Left renal cortex interstitium (tissue), 4 donors: ENCODE measurements at regions not wholly inside any gene's neighbourhood (a gene's known extent, or its start where the extent isn't known, plus 50 kb on each side); places are given as distances from the start of the nearest gene placed in this dataset.
"Not testable (repeated sequence)": the region's sequence is repeated elsewhere in the genome, so short reads cannot be mapped to it uniquely, and the experiment has no call there.

Experiments used
- DNase-seq, 4 donors: peaks; one replicate each; pipeline ENCODE4 v3.0.0-alpha.2; 2013; ENCODE audit warnings: low read depth in 4 of 4, low spot score in 2 of 4, missing footprints in 1 of 4

DNA sequence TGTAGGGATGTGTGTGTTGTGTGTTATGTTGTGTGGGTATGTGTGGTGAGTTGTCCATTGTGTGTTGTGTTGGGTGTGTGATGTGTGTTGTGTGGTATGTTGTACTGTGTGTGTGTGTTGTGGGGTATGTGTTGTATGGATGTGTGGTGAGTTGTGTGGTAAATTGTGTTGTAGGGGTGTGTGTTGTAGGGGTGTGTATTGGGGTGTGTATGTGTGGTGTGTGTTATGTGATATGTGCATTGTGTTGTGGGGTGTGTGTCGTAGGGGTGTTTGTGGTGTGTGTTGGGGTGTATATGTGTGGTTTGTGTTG is 97.8 kb upstream of the PODXL start:
- DNase-seq, result no peak

DNA sequence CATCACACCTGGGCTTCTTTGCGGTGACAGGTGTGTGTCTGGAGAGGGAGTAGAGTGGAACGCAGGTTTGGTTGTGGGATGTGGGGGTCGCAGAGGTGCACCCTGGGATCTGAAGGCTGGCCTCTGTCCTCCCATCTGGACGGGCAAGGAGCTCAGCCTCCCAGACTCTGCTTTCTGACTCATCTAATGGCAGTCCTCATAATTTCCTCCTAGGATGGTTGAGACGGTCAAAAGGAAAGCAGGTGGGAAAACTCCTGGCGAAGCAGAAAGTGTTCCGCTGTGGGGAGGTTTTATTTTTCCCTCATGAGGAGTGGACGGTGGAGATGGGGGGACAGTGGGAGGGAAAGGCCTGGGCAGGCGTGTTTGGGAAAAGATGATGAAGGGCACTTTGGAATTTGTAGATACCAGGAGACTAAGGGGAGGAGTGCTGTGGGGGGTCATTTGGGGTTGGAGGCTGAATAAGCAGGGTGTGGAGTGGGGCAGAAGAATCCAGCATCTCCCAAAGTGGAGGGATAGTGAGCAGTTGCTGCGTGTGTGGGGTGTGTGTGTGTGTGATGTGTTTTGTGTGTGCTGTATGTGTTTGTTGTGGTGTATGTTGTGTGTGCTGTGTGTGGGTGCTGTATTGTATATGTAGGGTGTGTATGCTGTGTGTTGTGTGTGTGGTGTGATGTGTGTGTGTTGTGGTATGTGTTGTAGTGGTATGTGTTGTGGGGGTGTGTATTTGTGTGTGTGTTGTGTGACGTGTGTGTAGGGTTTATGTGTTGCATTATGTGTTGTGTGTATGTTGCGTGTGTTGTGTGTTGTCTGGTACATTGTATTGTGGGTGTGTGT is 97.2 kb upstream of the PODXL start:
- no peak for DNase-seq

DNA sequence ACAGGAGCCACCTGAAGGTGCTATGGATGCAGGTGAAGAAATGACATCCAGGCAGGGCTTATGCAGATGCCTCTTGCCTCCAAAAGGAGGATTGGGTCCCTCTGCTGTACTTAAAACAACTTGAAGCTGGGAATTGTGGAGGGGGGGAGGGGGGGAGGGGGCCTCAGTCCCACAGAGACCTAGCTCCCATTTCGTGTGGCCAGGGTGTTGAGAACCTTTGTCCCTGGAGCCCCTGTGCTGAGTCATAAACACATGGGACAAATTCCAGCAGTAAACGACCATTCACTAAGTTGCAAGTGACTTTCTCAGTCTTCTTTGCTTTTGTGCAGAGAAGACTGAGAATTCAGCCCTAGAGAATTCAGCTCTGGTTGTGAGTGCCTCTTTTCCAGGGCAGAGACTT is 96.5 kb upstream of the PODXL start:
- no peak for DNase-seq

DNA sequence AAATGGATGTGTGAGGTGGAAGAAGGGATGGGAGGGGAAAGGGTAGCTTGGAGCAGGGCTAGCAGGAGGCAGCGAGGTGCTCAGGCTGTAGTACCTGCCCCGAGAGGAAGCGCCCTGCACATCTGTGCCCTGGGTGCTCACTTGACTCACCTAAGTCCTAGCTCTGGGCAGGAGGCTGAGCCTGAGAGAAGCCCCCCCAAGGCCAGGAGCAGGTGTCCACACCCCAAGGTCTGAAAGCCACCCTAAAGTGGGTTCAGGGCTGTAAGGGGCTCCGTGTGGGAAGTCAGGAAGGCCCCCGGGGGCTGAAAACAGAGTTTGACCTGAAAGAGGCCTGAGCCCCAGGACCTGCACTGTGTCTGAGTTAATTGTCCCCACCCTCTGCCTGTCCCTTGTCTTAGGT is 95.8 kb upstream of the PODXL start:
- DNase-seq, result no peak

DNA sequence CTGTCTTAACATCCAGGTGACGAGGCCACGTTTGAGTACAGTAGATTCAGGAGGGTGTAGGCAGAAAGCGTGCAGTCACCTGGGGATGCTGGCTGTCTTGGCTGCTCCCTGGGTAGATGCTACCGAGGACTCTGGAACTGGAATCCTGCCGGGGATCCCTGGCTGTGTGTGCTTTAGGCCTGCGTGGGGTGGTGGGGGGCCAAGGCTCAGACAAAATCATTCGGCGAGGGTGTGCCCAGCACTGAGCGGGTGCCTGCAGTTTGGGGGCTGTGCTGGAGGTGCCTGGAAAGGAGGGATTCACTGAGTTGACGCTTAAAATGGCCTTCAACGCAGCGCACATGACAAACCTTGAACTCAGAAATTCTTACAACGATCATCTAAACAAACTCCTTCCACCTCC is 93.5 kb upstream of the PODXL start:
- DNase-seq, result no peak

DNA sequence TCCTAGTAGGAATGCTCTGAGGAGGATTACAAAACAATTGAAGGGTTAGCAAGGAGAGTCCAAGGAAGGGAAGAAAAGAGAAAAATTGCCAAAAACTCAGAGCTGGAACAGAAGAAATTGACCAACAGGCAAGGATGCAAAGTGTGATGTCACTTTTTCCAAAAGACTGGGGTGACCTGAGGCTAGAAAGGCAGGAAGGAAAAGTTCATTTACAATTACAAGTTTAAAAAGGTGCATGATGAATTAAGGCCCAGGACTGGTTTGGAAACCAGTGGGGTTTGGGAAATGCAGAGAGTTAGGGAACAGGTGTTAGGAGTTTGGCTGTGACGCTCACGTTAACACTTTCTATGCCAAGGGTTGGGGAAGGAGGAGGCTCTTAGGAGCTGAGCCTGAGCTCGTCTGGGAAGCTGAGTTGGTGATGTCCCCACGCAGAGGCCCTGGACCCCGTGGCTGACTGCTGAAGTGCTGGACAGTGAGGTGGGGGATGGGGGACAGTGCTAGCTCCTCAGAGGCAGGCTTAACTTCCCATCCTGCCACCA is 92.6 kb upstream of the PODXL start:
- no peak for DNase-seq

DNA sequence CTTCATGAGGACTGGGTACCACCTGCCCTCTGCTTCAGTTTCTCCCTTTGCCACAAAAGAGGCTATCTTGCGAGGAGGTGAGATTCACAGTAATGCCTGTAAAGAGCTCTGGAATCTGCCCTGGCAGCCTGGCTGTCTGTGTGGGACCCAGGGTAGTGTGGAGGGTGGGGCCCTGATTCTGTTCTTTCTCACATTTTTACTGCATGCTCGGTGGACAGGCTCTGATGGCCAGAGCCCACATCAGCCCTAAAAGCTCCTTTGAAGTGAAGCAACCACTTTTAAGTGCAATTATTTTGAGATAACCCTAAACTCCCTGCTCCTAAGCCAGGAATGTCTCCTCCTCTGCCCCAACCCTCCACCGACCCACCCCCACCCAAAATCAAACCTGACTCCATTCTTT is 92.1 kb upstream of the PODXL start:
- DNase-seq, result no peak

DNA sequence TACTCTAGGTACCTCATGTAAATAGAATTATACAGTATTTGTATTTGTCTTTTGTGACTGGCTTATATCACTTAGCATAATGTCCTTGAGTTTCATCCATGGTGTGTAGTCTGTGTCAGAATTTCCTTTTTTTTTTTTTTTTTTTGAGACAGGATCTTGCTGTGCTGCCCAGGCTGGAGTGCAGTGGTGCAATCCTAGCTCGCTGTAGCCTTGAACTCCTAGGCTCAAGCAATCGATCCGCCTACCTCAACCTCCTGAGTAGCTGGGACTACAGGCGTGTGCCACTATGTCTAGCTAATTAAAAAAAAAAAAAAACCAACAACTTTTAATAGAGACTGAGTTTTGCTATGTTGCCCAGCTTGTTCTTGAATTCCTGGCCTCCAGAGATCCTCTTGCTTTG is 89.8 kb upstream of the PODXL start:
- DNase-seq, result no peak

DNA sequence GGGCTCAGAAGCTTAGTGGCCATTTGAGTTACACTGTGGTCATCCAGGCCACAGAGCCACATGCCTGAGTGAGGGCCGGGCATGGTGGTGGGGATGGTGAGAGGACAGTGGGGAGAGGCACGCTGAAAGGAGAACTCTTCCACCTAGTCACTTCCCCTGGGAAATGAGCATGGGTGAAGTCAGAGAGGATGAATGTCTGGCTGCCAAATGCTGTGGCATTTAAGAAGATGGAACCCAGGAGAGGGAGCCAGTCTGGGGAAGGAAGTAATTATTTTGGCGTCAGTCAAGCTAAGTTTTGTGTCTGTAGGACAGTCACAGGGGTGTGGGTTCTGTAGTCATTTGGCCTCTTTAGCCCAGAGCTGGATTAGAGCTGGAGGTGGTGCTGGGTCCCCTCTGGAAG is 86.0 kb upstream of the PODXL start:
- no peak for DNase-seq

DNA sequence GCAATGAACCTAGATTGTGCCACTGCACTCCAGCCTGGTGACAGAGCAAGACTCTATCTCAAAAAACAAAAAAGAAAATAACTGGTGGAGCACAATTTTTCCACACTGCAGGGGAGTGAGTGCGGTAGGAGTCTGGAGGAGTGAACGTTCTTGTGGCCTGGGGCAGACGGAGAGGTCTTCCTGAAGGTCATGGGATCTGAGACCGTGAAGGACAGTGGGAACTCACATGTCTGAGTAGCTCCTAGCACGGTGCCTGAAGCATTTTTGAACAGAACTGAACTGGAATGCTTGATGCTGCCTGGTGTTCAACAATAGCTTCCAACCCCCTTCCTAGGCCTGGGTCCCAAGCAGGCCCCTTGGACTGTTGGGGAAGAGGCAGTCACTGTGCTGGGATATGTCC is 84.3 kb upstream of the PODXL start:
- no peak for DNase-seq

DNA sequence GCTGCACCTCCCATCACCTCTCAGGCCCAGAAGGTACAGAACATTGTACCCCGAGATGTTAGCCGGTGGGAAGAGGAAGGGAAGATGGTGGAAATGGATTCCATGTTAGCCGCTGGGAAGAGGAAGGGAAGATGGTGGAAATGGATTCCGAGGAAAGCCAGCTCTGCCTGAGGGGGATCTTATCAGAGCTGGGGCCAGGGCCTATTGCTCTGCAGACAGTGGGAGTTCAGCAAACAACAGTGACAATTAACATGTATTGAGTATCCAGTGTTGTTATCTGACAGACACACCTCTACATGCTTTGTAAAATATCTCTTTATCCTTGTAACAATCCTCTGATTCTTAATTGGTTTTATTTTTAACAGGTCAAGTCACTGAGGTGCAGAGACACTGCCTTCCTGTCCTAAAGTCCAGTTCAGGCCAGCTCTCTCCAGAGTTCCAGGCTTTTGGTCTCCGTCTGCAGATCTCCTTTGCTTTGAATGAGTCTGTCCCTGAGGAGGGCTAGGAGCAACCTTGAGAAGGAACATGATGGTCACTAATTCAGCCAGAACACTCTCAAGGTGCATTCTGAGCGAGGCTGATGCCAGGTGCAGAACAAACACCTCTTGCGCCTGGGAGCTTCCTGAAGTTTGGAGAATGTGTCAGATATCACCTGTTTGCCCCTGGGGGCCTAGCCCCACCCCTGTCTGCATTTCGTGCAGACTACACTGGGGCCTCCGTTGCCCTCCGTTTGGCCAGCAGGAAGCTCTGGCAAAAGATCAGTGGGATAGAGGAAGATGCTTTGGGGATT is 82.4 kb upstream of the PODXL start:
- no peak for DNase-seq

DNA sequence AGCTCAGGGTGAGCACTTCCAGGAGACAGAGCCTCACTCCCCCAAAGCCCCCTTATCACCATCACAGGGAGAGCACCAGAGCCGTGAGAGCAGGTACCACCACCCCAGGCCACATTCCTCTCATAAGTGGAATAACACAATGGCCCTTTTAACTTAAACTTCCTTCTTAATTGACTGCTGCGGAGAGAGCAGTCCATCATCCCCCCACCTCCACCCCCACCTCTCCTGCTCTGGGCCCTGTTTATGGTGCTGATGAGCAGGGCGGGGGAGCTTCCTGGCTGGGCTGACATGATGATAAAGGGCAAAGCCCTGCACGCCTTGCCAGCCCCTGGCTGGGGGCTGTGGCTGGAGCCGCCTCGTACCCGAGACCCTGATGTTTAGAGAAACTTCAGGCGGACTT is 81.4 kb upstream of the PODXL start:
- DNase-seq, result no peak

DNA sequence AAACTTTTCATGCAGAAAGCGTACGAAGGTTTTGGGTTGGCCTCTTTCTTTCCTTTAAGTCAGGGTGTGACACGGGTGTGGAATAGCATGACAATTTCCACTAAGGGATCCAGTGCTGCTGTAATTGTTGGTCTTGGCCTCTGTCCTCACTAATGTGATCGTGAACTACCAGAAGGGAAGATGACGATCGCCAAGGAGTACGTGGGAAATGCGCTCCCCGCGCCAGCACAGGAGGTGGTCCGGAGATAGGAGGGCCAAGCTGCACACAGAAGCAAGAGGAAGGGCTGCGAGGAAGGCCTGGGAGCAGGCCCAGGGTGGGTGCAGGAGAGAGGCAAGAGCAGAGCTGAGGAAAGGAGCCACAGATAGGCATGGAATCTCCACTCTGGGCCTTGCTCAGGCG is 79.7 kb upstream of the PODXL start:
- no peak for DNase-seq

DNA sequence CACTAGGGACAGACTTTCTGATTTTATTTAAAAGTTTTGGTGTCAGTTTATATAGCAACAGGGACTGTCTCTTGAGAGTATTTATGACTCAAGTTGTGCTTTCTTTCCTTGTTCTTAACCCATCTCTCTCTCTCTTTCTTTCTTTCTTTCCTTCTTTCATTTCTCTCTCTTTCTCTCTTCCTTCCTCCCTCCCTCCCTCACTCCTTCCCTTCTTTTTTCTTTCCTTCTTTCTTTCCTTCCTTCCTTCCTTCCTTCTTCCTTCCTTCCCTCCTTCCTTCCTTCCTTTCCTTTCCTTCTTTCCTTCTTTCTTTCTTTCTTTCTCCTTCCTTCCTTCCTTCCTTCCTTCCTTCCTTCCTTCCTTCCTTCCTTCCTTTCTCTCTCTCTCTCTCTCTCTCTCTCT is 77.8 kb upstream of the PODXL start:
- not testable (repeated sequence) for DNase-seq

DNA sequence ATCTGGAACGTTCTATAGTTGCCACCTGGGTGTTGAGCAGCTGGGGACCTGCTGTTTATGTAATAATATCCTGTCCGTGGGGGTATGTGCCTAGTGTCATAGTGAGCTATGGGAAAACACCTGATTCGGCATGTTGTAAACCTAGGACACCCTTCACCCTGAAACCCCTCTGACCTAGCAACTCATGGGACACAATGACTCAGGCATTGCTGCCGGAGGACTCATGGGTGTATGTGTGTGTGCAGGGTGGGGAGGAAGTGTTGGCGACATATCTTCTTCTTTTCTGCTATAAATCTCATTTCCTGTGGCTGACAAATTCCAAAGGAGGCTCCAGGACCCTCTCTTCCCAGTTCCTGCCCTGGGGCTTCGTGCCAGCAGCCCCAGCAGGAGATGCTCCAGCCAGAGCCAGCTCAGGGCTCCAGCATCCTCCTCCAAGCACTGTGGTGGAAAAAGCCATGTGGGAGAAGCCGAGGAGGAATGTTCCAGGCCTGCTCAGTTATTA is 77.0 kb upstream of the PODXL start:
- DNase-seq, result no peak

DNA sequence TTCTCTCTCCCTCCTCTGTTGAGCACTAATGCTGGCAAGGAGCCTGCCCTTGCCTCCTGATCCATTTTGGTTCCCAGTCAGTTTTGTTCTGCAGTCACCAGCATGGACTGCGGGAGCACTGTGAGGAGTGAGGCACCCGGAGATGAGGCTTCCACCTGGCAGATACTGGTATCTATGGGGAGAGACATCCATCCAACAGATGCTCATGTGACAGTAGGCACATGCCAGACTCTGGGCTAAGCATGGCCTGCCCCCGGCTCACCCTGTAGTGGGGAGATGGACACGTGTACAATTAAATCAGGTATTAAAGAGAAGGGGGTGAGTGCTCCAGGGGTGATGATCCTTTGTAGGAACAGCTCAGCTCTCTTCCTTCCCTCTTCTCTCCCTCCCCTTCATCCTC is 74.0 kb upstream of the PODXL start:
- DNase-seq, result no peak

DNA sequence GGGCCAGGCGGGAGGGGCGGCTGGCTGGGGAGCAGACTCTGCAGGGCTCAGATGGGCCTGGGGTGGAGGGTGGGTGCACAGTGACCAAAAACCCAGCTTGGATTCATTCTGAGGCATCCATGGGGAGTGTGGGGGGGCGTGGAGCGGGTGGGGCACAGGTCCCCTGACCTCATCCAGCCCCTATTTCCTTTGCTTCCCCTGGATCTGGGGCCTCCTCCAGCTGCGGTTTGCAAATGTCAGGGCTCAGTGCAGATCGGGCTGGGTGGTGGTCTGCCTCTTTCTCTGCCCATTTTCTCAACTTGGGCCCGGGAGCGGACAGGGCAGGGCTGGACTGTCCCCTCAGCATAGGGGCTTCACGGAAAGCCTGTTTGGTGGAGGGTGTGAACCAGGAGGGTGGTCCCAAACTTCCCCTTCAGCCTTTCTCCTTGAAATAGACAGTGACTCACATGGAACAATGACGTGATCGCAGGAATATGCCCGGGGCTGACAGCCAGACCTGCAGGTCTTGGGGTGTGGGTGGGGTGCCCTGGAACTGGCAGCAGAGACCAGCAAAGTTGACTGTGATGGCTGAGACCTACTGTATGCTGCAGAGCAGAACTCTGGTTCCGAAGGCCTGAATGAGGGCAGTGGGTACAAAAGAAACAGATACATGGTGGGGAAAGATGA is 72.9 kb upstream of the PODXL start:
- no peak for DNase-seq

DNA sequence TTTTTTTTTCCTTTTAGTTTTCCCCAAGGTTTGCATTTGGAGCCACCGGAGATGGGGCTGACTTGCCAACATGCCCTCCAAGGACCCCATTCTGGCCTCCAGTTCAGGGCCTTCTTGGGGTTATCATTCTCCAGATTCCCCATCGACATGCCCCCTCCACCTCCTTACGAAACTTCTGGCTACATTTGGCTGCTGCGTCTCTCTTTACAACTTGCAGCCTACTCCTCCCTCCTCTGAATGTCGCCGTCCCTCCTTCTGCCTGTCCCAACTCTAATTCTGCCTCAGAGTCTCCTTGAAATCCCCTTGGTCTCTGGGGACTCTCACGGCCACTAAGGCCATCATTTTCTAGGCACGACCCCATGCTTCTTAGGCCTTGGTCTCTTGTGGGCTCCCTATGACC is 72.2 kb upstream of the PODXL start:
- DNase-seq, result no peak

DNA sequence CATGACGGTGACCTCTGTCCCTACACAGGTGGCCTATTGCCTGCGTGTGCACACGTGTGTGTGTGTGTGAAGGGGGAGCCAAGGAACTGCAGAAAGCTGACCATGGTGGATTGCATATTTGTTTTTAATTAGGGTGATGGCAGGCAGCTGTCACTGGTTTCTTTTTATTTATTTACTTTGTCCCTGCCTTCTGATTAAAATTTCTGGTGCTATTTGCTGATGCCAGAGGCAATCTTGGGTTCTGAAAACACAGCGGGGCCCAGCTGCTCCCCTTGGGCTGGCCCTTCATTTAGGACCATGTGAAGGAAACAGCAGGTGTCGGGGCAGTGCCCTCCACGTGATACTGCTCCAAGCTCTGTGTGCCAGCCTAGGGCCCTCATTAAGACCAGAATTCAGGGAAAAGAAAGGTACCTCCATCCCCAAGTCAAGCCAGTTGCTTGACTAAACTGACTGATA is 71.3 kb upstream of the PODXL start:
- DNase-seq, result no peak

DNA sequence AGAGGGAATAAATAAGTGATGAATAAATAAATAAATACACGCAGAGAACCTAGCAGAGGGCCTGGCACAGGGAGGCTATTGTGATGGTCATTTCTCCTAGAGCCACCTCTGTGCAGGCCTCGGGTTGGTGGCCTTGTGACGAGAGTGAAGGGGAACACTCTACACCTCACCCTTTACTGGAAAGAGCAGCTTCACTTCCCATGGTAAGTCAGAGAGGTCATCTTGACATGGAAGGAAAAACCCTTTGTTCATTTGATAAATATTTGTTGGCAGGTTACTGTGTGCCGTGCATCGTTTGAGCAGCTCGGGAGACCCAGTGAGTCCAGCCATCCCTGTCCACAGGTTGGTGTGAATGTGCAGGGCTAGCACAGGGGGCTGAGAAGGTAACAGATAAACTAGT is 70.2 kb upstream of the PODXL start:
- no peak for DNase-seq

DNA sequence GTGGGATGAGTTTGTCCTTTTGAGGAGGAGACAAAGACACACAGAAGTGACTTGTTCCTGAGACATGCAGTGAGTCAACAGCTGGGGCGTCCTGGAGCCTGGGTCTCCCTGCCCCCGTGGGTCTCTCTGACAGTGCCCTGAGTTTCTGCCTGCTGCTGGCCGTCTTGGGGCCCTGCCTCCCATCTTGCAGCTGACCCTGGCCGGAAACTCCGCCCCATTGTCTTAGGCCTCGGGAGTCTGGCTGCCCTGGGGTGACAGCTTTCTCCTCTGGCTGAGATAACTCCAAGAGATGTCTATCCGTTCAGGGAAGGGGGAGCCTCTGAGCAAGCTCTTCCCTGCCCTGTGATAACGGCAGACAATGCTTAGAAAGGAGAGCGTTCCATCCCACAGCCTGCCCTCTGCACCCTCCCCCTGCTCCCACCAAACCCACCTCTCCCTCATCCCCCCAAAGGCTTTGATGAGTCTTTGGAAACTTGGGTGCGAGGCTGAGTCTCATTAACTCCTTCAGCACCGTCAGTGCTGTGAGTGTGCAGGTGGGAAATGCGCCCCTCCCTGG is 69.5 kb upstream of the PODXL start:
- no peak for DNase-seq
